HG02642 (cell line): ENCODE measurements at regions not wholly inside any gene's neighbourhood (a gene's known extent, or its start where the extent isn't known, plus 50 kb on each side); places are given as distances from the start of the nearest gene placed in this dataset.

ENCODE experiments used
- ATAC-seq: cut with Tn5 transposase; IDR thresholded peaks from one replicate; pipeline ENCODE4 v1.9.1; 2021; ENCODE audit warnings: mild to moderate bottlenecking; ENCODE audit not compliant: unreplicated experiment, poor library complexity

DNA sequence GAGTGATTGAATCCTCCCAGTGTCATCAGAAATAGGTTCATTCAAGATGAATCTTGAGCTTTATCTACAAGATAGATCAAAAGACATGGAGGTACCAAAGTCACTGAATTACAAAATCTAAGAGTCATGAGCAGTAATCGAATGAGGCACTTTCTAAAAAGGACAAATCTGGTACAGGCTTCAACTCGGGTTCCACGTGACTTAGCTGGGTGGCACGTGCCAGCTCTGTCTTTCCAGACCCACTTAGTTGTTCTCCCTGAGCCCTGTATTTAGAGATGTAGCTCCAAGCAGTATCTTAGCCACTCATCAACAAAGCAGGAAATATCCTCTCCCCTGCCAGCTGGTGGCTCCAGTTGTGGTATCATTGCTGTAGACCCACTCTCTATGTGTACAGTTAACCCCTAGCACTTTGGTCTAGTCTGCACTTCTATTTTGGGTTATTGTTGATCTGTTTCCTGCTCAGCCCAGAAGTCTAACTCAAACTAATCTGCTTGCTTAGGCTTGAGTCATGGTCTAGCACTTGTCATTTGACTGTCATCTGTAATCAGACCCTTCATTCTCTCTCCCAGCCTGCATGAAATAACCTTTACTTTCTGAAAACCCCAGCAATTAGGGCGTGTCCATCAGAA is 528.7 kb downstream of the ETS1 start:
- ATAC-seq = no peak

DNA sequence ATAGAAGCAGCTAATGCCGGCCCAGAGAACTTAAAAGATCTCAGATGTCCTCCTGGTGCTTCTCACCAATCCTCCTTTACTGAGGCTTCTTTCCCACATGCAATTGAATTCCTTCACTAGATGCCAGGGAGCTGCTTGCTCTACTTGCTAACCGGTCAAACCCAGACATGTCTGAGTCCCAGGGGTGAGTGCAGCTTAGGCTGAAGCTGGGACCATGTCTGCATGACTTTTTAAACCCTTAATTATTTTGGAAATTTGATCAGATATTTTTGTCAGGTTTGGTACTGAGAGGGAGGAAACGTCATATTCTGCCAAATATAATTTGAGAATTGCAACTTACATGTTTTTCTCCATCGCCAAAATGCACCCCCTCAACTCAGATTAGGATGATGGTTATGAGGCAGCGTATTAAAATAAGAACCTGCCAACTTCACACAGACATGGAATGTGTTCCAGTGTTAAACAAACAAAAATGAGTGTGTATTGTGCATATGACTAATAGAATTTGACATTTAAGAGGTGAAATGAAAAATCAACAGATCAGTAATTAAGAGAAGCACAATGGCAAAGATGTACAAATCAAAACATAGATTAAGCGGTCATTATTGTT is 529.5 kb downstream of the ETS1 start:
- no peak for ATAC-seq

GRCh38 chr11:128055576-128056217 is 531.7 kb downstream of the ETS1 start:
- ATAC-seq = no peak

- ATAC-seq = peak; percentile 74
These were observed 533.1 kb downstream of the ETS1 start for GRCh38 chr11:128053981-128054931.

DNA sequence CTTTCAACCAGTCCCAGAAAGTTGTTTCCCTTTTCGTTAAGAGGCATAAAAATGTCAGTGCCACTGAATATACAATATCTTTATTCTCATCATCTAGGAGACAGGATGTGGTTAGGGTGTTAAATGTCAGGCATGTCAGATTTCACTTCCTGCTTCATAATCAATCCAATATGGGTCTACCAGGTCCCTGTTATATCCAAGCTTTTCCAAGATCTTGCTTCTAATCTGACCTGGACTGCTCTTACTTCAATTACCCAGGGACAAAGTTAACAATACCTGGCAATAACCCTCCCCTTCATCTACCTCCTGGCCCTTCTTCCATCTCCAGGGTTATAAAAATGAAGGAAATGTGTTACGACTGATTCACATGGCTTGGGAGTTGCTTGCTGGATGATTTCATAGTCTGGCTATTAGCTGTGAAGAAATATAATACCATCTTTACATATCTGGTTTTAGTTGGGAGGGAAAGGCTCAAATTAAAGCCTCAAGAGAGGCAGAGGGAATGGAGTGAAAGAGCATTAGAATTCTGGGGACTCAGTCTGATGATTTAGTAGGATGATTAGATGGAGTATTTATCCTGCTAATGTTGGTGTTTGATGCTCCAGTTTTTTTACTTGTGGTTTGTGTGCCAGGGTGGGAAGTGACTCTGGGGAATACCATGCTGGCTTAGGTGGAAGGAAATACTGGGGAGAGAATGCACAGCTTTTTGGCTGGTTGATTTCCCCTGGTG is 534.3 kb downstream of the ETS1 start:
- no peak for ATAC-seq

- no peak for ATAC-seq
These were observed 539.2 kb downstream of the ETS1 start for GRCh38 chr11:128048121-128048520.

DNA sequence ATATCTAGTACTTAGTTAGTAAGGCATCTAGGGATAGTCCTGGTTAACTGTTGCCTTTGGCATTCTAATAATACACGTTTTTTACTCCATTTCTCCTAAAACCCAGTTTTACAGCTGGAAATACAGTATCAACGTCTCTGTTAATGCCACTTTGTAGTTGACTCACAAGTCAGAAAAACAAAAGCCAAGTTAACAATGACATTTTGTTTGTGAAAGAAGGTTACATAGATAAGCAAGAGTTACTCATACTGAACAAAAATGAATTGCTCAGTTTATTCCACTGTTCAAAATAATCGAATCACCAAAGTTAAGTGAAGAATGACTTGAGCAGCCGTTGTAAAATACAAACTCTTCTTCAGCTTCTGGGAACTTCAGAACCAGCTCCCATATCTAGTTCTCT is 540.3 kb downstream of the ETS1 start:
- ATAC-seq = no peak

- ATAC-seq = no peak
These were observed 541.1 kb downstream of the ETS1 start for GRCh38 chr11:128046213-128046612.

DNA sequence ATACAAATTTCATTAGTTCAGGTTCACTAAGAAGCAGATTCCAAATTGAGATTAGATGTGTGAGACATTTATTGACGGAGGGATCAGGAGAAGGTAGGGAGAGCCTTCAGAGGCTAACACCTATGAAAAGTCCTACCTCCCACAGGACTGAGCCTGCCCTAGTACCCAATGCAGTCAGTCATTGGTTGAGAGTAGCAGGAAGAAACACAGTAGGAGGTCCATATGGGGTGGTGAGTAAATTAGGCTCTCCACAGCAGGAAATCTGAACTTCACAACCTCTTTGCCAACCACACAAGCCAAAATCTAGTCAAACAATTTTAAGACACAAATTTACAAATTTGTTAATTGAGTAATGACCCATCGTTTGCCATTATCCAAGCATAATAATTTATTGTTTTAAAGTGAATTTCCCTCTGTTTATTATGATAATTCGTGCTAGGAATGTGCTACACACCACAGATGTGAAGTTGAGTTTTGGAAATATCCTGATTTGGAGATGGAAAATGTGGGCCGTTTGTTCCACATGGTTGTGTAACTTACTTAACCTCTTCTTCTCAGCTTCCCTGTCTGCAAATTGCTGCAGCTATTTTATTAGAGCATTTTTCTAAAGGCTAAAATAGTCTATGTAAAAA is 542.1 kb downstream of the ETS1 start:
- ATAC-seq = no peak

DNA sequence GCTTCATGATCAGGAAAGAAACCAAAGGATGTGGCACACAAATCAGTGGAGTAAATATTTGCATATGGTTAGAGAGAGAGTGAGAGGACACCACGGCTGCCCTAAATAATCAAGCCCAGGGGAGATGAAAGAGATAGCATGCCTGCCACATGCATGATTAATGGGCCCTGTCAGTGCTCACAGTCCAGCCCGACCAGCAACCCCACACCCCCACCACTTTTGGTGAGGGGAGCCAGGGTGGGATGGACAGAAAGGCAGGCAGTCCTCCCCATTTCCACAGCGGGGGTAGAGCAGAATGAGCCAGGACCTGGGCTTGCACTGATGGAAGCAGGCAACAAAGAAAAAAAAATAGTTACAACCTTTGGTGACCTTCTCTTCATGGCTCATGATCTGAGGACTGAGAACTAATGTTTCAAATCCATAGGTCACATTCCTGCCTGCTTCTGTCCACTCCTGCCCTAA is 545.0 kb downstream of the ETS1 start:
- no peak for ATAC-seq

DNA sequence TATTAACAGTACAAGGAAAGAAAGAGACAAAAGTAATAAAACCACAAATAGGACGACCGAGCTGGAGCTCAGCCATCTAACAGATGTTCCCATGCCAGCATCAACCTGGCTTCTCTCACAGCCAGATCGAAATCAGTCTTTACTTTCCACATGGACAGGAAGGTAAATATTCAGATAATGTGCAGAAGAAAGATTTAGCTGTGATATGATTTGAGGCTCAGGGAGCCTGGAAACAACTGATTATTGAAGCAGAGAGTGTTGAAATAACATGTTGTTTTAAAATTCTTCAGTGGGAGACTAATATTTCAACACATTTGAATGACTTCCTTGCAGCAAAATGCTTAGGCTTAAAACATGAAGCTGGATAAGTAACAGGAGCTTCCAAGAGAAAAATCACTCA is 546.8 kb downstream of the ETS1 start:
- no peak for ATAC-seq

GRCh38 chr11:128039140-128040021 is 548.0 kb downstream of the ETS1 start:
- ATAC-seq = peak; percentile 84

GRCh38 chr11:128036556-128037093 is 550.7 kb downstream of the ETS1 start:
- no peak for ATAC-seq

DNA sequence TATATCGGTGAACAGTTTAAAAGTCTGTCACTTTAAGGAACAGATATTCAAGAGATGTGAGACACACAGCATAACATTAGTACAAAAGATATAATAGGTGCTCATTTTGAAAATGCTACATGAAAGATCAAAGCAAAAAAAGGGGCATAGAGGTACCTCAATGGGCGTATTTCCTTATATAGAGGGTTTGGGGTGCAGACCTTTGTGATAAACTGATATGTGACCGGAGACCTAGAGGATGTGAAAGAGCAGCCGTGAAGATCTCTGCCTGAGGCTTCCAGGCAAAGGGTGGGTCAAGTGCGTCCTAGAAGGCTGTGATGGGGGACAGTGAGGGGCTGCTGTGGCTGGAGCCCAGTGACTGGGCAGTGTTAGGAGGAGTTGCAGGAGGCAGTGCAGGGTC is 551.4 kb downstream of the ETS1 start:
- ATAC-seq = no peak

- peak; percentile 86 for ATAC-seq
These were observed 555.7 kb downstream of the ETS1 start for GRCh38 chr11:128031538-128032134.

GRCh38 chr11:128029219-128029722 is 558.1 kb downstream of the ETS1 start:
- ATAC-seq = no peak

GRCh38 chr11:128026596-128026995 is 560.8 kb downstream of the ETS1 start:
- ATAC-seq = no peak

DNA sequence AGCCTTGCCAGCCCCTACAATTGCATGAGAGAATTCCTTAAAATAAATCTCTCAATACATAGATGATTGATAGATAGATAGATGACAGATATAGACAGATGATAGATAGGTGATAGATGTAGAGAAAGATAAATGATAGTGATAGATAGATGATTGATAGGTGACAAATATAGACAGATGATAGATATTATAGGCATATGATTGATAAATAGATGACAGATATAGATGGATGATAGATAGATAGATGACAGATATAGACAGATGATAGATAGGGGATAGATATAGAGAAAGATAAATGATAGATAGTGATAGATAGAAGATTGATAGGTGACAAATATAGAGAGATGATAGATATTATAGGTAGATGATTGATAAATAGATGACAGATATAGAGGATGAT is 564.6 kb downstream of the ETS1 start:
- ATAC-seq = no peak
